Gastroesophageal sphincter (tissue), 3 donors: ENCODE measurements at regions not wholly inside any gene's neighbourhood (a gene's known extent, or its start where the extent isn't known, plus 50 kb on each side); places are given as distances from the start of the nearest gene placed in this dataset.

Experiments
- CTCF ChIP-seq, 4 experiments: fragments of 200-600 bp in 2 of 4; fragments of 450-650 bp in 2 of 4; sonication (generic) in 1 of 4; IDR thresholded peaks; one replicate each; pipeline ENCODE4 v1.5.1; 2017 to 2019; ENCODE audit warnings: antibody characterized with exemption in 4 of 4, mild to moderate bottlenecking in 2 of 4, moderate library complexity in 2 of 4
- POLR2AphosphoS5 ChIP-seq: sonication (generic); formaldehyde crosslinking; IDR thresholded peaks from one replicate; pipeline ENCODE4 v1.6.1; 2017; ENCODE audit warnings: antibody characterized with exemption

GRCh38 chr1:56175211-56175610 is 404.2 kb downstream of the PLPP3 start:
- TF ChIP-seq CTCF (IDR thresholded peaks at IDR 0.05): no peak
- TF ChIP-seq POLR2AphosphoS5: no peak
